Mesodermal cell (in vitro differentiated cells): ENCODE measurements at regions not wholly inside any gene's neighbourhood (a gene's known extent, or its start where the extent isn't known, plus 50 kb on each side); places are given as distances from the start of the nearest gene placed in this dataset.
"Not testable (repeated sequence)": the region's sequence is repeated elsewhere in the genome, so short reads cannot be mapped to it uniquely, and the experiment has no call there.

ENCODE experiments used
- H3K27ac ChIP-seq: 2 replicates; pipeline ENCODE4 v1.7.0; 2013; ENCODE audit warnings: mild to moderate bottlenecking, low read depth, low read length, moderate library complexity; ENCODE audit not compliant: severe bottlenecking
- H3K36me3 ChIP-seq: 2 replicates; pipeline ENCODE4 v1.7.1; 2013; ENCODE audit warnings: mild to moderate bottlenecking, low read length, moderate library complexity; ENCODE audit not compliant: control insufficient read depth, insufficient read depth
- H3K4me1 ChIP-seq: one replicate; pipeline ENCODE4 v1.7.1; 2013; ENCODE audit warnings: mild to moderate bottlenecking, low read length; ENCODE audit not compliant: insufficient read depth, control insufficient read depth, poor library complexity, severe bottlenecking
- H3K4me3 ChIP-seq: 2 replicates; pipeline ENCODE4 v1.7.0; 2013; ENCODE audit warnings: low read length, control low read depth, mild to moderate bottlenecking; ENCODE audit not compliant: insufficient read depth, poor library complexity, severe bottlenecking; ENCODE audit errors: extremely low read depth
- H3K9me3 ChIP-seq: 2 replicates; pipeline ENCODE4 v1.7.1; 2013; ENCODE audit warnings: mild to moderate bottlenecking, low read length, moderate library complexity; ENCODE audit not compliant: control insufficient read depth
- WGBS, 2 experiments: methylation state at CpG; one replicate each; pipeline ENCODE4 v1.1.5; 2013; ENCODE audit warnings: missing lambda C conversion rate in 2 of 2; ENCODE audit not compliant: insufficient coverage in 2 of 2; 5-methylcytosine and 5-hydroxymethylcytosine counted together

DNA sequence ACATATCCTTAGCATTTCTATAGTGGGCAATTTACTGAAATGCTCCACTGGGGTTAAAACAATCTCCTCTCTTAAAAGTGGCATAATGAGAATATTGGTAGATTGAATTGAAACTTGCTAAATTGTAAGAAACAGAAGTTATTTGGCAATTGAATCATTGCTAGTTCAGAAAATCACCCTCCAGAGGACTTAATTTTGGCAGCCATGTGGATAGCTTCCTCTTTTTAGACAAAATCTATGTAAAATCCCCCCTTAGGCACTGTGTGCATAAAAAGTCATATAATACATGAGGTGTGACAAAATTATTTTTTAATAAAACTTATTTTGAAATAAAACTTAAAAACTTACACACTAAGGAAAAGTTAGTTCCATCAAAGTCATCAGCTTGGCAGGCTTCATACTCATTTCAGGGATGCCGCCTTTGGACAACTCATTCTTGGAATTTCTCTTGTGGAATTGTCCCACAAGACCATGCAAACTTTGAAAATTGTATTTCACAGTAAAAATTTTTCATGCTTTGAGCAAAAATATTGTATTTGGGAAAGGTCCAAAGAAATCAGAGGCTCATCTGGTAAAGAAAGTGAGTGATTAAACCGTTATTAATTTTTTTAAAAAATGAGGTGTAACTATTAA, 473.0 kb downstream of the BCKDHB start:
- WGBS, 2 experiments, result no CpG with 5 or more reads among the region's 2 CpGs
- Histone ChIP-seq H3K4me3 (no peak overlapping the region), H3K27ac (no peak overlapping the region), H3K4me1 (no peaks in the 10 kb centered on the region), H3K36me3 (no peaks in the 10 kb centered on the region), H3K9me3 (no peaks in the 10 kb centered on the region)

GRCh38 chr6:80573320-80573719, 466.8 kb downstream of the BCKDHB start:
- WGBS, 2 experiments, result 60 to 79% methylated on average over 11 to 12 of the region's 15 CpGs
- H3K36me3 ChIP-seq, H3K4me1 ChIP-seq, H3K27ac ChIP-seq, H3K4me3 ChIP-seq, H3K9me3 ChIP-seq: not testable (repeated sequence)

GRCh38 chr6:80566361-80566760, 459.9 kb downstream of the BCKDHB start:
- Histone ChIP-seq H3K27ac (no peak overlapping the region), H3K36me3 (no peaks in the 10 kb centered on the region), H3K4me1 (no peaks in the 10 kb centered on the region), H3K9me3 (no peaks in the 10 kb centered on the region), H3K4me3 (no peak overlapping the region)
- WGBS, 2 experiments, result no CpG with 5 or more reads among the region's 1 CpG

DNA sequence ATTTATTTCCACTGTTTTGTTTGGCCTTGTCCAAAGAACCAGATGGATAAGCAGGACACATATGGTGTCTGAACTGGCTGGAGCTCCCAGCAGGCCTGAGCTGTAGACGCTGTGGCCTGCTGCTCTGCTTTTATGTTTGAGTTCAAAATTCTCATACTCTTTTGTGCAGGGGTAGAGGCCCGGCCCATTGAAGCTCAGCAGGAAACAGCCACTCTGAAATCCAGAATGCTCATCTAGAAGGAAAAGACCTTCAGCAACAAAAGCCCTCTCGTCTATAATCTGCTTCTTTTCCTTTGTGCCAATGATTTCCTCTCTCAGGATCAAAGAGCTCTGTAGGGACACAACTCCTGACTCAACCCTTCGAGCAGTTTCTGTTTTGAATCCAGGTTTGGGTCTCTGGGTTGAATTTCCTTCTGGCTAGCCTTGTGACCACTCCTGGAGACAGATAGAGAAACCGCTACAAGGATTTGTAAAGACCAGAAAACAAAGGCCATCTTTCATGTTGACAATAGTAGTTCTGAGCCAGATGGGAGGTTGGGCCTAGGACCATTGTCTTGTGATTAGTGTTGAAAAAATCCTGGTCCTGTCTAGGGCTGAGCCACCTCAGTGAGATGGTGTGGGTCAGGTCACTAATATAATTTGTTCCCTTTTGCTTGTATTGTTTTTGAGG, 446.7 kb downstream of the BCKDHB start:
- Histone ChIP-seq H3K36me3 (no peaks in the 10 kb centered on the region), H3K9me3 (no peaks in the 10 kb centered on the region), H3K4me1 (no peaks in the 10 kb centered on the region), H3K4me3 (no peak overlapping the region), H3K27ac (peak overlapping the region; percentile 65)
- 74 to 75% methylated on average over 4 to 5 of the region's 5 CpGs for WGBS, 2 experiments

DNA sequence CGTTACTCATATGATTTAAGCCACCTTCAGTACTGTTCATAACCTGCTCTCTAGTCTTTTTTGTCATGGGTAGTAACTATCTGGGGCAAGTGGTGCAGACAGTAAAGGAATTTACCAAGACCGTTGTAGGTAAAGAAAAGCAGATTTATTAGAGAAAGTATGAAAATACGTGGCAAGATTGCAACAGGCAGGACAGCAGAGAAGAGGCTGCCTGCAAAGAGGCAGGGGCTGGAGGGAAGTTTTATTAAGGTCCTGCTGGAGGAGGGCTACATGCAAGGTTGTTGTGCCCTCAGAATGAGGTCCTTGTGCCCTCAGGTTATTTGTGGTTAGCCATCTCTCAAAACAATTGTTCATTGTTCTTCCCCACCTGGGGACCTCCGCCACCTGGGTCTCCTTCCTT, 444.3 kb downstream of the BCKDHB start:
- Histone ChIP-seq H3K9me3 (no peaks in the 10 kb centered on the region), H3K27ac (no peak overlapping the region), H3K4me3 (no peak overlapping the region), H3K4me1 (no peaks in the 10 kb centered on the region), H3K36me3 (no peaks in the 10 kb centered on the region)
- 82 to 94% methylated on average over 3 of the region's 4 CpGs for WGBS, 2 experiments

GRCh38 chr6:80550281-80550680, 443.8 kb downstream of the BCKDHB start:
- no peaks in the 10 kb centered on the region for H3K36me3 ChIP-seq
- no peak overlapping the region for H3K4me3 ChIP-seq
- H3K27ac ChIP-seq, result no peak overlapping the region
- WGBS, 2 experiments, result no CpG with 5 or more reads among the region's 2 CpGs
- no peaks in the 10 kb centered on the region for H3K4me1 ChIP-seq
- H3K9me3 ChIP-seq, result no peaks in the 10 kb centered on the region

DNA sequence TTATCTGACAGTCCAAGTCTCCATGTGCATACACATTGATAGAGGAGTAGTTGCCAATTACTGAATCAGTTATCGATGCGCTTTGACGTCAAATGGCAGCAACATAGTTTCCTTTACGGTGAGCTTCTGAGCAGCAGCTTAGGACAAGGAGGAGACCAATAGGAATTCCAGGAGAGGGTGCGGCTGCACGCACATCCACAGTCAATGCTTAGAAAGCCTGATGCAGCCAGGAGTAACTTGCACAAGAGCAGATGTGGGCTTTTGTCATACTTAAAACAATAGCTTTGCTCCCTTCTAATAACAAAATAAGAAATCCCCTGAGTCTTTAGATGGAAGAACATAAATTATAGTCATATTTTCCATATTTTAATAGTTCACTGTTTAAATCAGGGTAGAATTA, 442.1 kb downstream of the BCKDHB start:
- no peak overlapping the region for H3K4me3 ChIP-seq
- H3K27ac ChIP-seq, result no peak overlapping the region
- 92 to 97% methylated on average over 5 to 6 of the region's 6 CpGs for WGBS, 2 experiments
- H3K4me1 ChIP-seq, result peaks cover 4% of the 10 kb centered on the region
- no peaks in the 10 kb centered on the region for H3K9me3 ChIP-seq
- no peaks in the 10 kb centered on the region for H3K36me3 ChIP-seq

DNA sequence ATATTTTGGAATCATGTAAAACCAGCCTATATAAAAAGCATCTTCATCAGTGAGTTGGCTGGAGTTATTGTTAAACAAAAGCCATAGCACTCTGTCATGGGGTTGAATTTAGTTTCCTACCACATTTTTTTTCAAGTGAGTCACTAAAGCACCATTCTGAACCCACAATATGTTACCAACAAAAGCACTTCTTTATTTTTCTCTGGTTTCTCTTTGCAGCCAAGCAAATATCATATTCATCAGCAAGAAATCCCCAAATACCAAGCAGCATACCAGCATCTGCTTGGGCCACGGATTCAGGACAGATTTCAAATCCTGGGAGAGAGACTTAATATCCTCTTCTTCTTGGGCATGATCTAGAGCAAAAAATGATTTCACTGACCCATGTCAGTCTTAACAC, 441.4 kb downstream of the BCKDHB start:
- H3K9me3 ChIP-seq, result no peaks in the 10 kb centered on the region
- peaks cover 4% of the 10 kb centered on the region for H3K4me1 ChIP-seq
- H3K36me3 ChIP-seq, result no peaks in the 10 kb centered on the region
- H3K27ac ChIP-seq, result no peak overlapping the region
- no peak overlapping the region for H3K4me3 ChIP-seq
- whole genome bisulfite sequencing, 2 experiments, result 60% methylated on average over 1 of the region's 1 CpG; no CpG with 5 or more reads in 1 of the 2 experiments

GRCh38 chr6:80544976-80545722, 438.7 kb downstream of the BCKDHB start:
- Histone ChIP-seq H3K27ac (no peak overlapping the region), H3K4me1 (peaks cover 19% of the 10 kb centered on the region), H3K9me3 (no peaks in the 10 kb centered on the region), H3K4me3 (no peak overlapping the region), H3K36me3 (no peaks in the 10 kb centered on the region)

GRCh38 chr6:80544555-80544954, 438.1 kb downstream of the BCKDHB start:
- Histone ChIP-seq H3K9me3 (no peaks in the 10 kb centered on the region), H3K4me3 (no peak overlapping the region), H3K4me1 (peaks cover 19% of the 10 kb centered on the region), H3K36me3 (no peaks in the 10 kb centered on the region), H3K27ac (peak overlapping the region; percentile 5)
